ENCODE measurements at regions not wholly inside any gene's neighbourhood (a gene's known extent, or its start where the extent isn't known, plus 50 kb on each side); places are given as distances from the start of the nearest gene placed in this dataset.

GRCh38 chr4:106522839-106523238 lies 154.3 kb upstream of the GIMD1 start:
- H3K27me3 Mint-ChIP-seq: no peaks in the 10 kb centered on the region
- H3K36me3 Mint-ChIP-seq: no peaks in the 10 kb centered on the region
- H3K9me3 Mint-ChIP-seq: peaks cover 0 to 4% (median 0%) of the 10 kb centered on the region in 3 donors
- no peak overlapping the region for H3K4me3 Mint-ChIP-seq
- no peaks in the 10 kb centered on the region for H3K4me1 Mint-ChIP-seq
- no peak overlapping the region for H3K27ac Mint-ChIP-seq

- Mint-ChIP-seq H3K9me3 (peaks cover 0 to 2% (median 0%) of the 10 kb centered on the region in 3 donors), H3K36me3 (no peaks in the 10 kb centered on the region), H3K27me3 (no peaks in the 10 kb centered on the region), H3K4me3 (no peak overlapping the region), H3K4me1 (no peaks in the 10 kb centered on the region), H3K27ac (no peak overlapping the region)
These were observed 144.1 kb upstream of the GIMD1 start for GRCh38 chr4:106512706-106513105.

- Mint-ChIP-seq H3K9me3 (peaks cover 0 to 2% (median 0%) of the 10 kb centered on the region in 3 donors), H3K27ac (no peak overlapping the region), H3K36me3 (no peaks in the 10 kb centered on the region), H3K27me3 (no peaks in the 10 kb centered on the region), H3K4me1 (no peaks in the 10 kb centered on the region), H3K4me3 (no peak overlapping the region)
These were observed 138.9 kb upstream of the GIMD1 start for GRCh38 chr4:106507440-106507839.

GRCh38 chr4:106503116-106504050 lies 134.8 kb upstream of the GIMD1 start:
- Mint-ChIP-seq H3K4me3 (no peak overlapping the region), H3K27me3 (peaks cover 8% of the 10 kb centered on the region), H3K4me1 (peaks cover 0 to 4% (median 0%) of the 10 kb centered on the region in 3 donors), H3K27ac (no peak overlapping the region), H3K9me3 (peaks cover 0 to 2% (median 0%) of the 10 kb centered on the region in 3 donors), H3K36me3 (no peaks in the 10 kb centered on the region)

- no peak overlapping the region for H3K27ac Mint-ChIP-seq
- H3K4me3 Mint-ChIP-seq: no peak overlapping the region
- peaks cover 8% of the 10 kb centered on the region for H3K27me3 Mint-ChIP-seq
- H3K9me3 Mint-ChIP-seq: peaks cover 0 to 2% (median 0%) of the 10 kb centered on the region in 3 donors
- H3K36me3 Mint-ChIP-seq: no peaks in the 10 kb centered on the region
- peaks cover 0 to 4% (median 0%) of the 10 kb centered on the region in 3 donors for H3K4me1 Mint-ChIP-seq
These were observed 133.6 kb upstream of the GIMD1 start for GRCh38 chr4:106502106-106502699.

- no peak overlapping the region for H3K4me3 Mint-ChIP-seq
- peaks cover 7% of the 10 kb centered on the region for H3K27me3 Mint-ChIP-seq
- peaks cover 0 to 3% (median 0%) of the 10 kb centered on the region in 3 donors for H3K9me3 Mint-ChIP-seq
- no peak overlapping the region for H3K27ac Mint-ChIP-seq
- peaks cover 2% of the 10 kb centered on the region for H3K36me3 Mint-ChIP-seq
- peaks cover 0 to 4% (median 0%) of the 10 kb centered on the region in 3 donors for H3K4me1 Mint-ChIP-seq
These were observed 128.7 kb upstream of the GIMD1 start for GRCh38 chr4:106497271-106497670.

- Mint-ChIP-seq H3K36me3 (peaks cover 2% of the 10 kb centered on the region), H3K4me1 (no peaks in the 10 kb centered on the region), H3K27me3 (no peaks in the 10 kb centered on the region), H3K9me3 (peaks cover 0 to 3% (median 0%) of the 10 kb centered on the region in 3 donors), H3K27ac (no peak overlapping the region), H3K4me3 (no peak overlapping the region)
These were observed 127.5 kb upstream of the GIMD1 start for GRCh38 chr4:106496061-106496460.

- Mint-ChIP-seq H3K4me3 (no peak overlapping the region), H3K27ac (no peak overlapping the region), H3K27me3 (no peaks in the 10 kb centered on the region), H3K4me1 (no peaks in the 10 kb centered on the region), H3K9me3 (peaks cover 0 to 3% (median 0%) of the 10 kb centered on the region in 3 donors), H3K36me3 (peaks cover 2% of the 10 kb centered on the region)
These were observed 126.9 kb upstream of the GIMD1 start for GRCh38 chr4:106495476-106495875.

GRCh38 chr4:106494066-106494465 lies 125.5 kb upstream of the GIMD1 start:
- Mint-ChIP-seq H3K36me3 (peaks cover 2% of the 10 kb centered on the region), H3K9me3 (peaks cover 0 to 3% (median 0%) of the 10 kb centered on the region in 3 donors), H3K27me3 (no peaks in the 10 kb centered on the region), H3K4me3 (no peak overlapping the region), H3K4me1 (no peaks in the 10 kb centered on the region), H3K27ac (no peak overlapping the region)

- Mint-ChIP-seq H3K36me3 (peaks cover 2% of the 10 kb centered on the region), H3K27ac (no peak overlapping the region), H3K4me1 (no peaks in the 10 kb centered on the region), H3K27me3 (no peaks in the 10 kb centered on the region), H3K4me3 (no peak overlapping the region), H3K9me3 (peaks cover 0 to 3% (median 0%) of the 10 kb centered on the region in 3 donors)
These were observed 124.5 kb upstream of the GIMD1 start for GRCh38 chr4:106493086-106493485.

- Mint-ChIP-seq H3K27ac (no peak overlapping the region), H3K27me3 (peaks cover 5% of the 10 kb centered on the region), H3K4me1 (no peaks in the 10 kb centered on the region), H3K36me3 (no peaks in the 10 kb centered on the region), H3K9me3 (peaks cover 0 to 6% (median 3%) of the 10 kb centered on the region in 3 donors), H3K4me3 (no peak overlapping the region)
These were observed 118.0 kb upstream of the GIMD1 start for GRCh38 chr4:106486533-106486932.

- H3K36me3 Mint-ChIP-seq: no peaks in the 10 kb centered on the region
- H3K27me3 Mint-ChIP-seq: peaks cover 1% of the 10 kb centered on the region
- H3K27ac Mint-ChIP-seq: no peak overlapping the region
- peaks cover 0 to 6% (median 3%) of the 10 kb centered on the region in 3 donors for H3K9me3 Mint-ChIP-seq
- H3K4me1 Mint-ChIP-seq: no peaks in the 10 kb centered on the region
- no peak overlapping the region for H3K4me3 Mint-ChIP-seq
These were observed 113.2 kb upstream of the GIMD1 start for GRCh38 chr4:106481801-106482200.

GRCh38 chr4:106478152-106478551 lies 109.6 kb upstream of the GIMD1 start:
- H3K27me3 Mint-ChIP-seq: no peaks in the 10 kb centered on the region

GRCh38 chr4:106476741-106477140 lies 108.2 kb upstream of the GIMD1 start:
- H3K4me1 Mint-ChIP-seq: no peaks in the 10 kb centered on the region
- H3K27me3 Mint-ChIP-seq: no peaks in the 10 kb centered on the region
- H3K27ac Mint-ChIP-seq: no peak overlapping the region
- peaks cover 0 to 3% (median 3%) of the 10 kb centered on the region in 3 donors for H3K9me3 Mint-ChIP-seq
- no peaks in the 10 kb centered on the region for H3K36me3 Mint-ChIP-seq
- H3K4me3 Mint-ChIP-seq: no peak overlapping the region

More at GRCh38 chr4:106478152-106478551, 109.6 kb upstream of the GIMD1 start:
- Mint-ChIP-seq H3K4me3 (no peak overlapping the region), H3K27ac (no peak overlapping the region), H3K4me1 (no peaks in the 10 kb centered on the region), H3K9me3 (peaks cover 0 to 3% (median 0%) of the 10 kb centered on the region in 3 donors), H3K36me3 (no peaks in the 10 kb centered on the region)

- Mint-ChIP-seq H3K4me3 (no peak overlapping the region), H3K9me3 (peaks cover 0 to 6% (median 3%) of the 10 kb centered on the region in 3 donors), H3K36me3 (no peaks in the 10 kb centered on the region), H3K4me1 (no peaks in the 10 kb centered on the region), H3K27me3 (peaks cover 2% of the 10 kb centered on the region), H3K27ac (no peak overlapping the region)
These were observed 104.9 kb upstream of the GIMD1 start for GRCh38 chr4:106473515-106473914.

All from IgD-negative memory B cell (primary cell).